MM.1S (cell line): ENCODE measurements at regions not wholly inside any gene's neighbourhood (a gene's known extent, or its start where the extent isn't known, plus 50 kb on each side); places are given as distances from the start of the nearest gene placed in this dataset.

Experiments used
- DNase-seq: peaks from one replicate; pipeline ENCODE4 v3.0.0-alpha.2; 2015
- H2AFZ ChIP-seq: fragments of 300-600 bp; sonication (generic); 2 replicates; pipeline ENCODE4 v1.6.0; 2016; ENCODE audit warnings: antibody characterized with exemption, low read length
- H3F3A ChIP-seq: fragments of 300-600 bp; sonication (generic); 2 replicates; pipeline ENCODE4 v1.6.1; 2016; ENCODE audit warnings: mild to moderate bottlenecking, antibody characterized with exemption, low read length, moderate library complexity, mixed read lengths; ENCODE audit not compliant: insufficient read depth
- H3K27ac ChIP-seq: fragments of 300-600 bp; sonication (generic); 2 replicates; pipeline ENCODE4 v1.5.1; 2016; ENCODE audit warnings: mild to moderate bottlenecking, low read length
- H3K27me3 ChIP-seq: fragments of 300-600 bp; sonication (generic); replicated peaks from 2 replicates; pipeline ENCODE4 v1.6.0; 2016; ENCODE audit warnings: low read length; ENCODE audit not compliant: insufficient read depth
- H3K36me3 ChIP-seq: fragments of 300-600 bp; sonication (generic); replicated peaks from 2 replicates; pipeline ENCODE4 v1.6.1; 2016; ENCODE audit warnings: mild to moderate bottlenecking, low read length, mixed read lengths; ENCODE audit not compliant: insufficient read depth
- H3K4me1 ChIP-seq: fragments of 300-600 bp; sonication (generic); 2 replicates; pipeline ENCODE4 v1.6.1; 2016; ENCODE audit warnings: low read length, mixed read lengths
- H3K4me2 ChIP-seq: fragments of 300-600 bp; sonication (generic); 2 replicates; pipeline ENCODE4 v1.6.0; 2016; ENCODE audit warnings: low read depth, low read length
- H3K4me3 ChIP-seq: fragments of 300-600 bp; sonication (generic); 2 replicates; pipeline ENCODE4 v1.5.1; 2016; ENCODE audit warnings: low read length, mixed read lengths
- H3K79me2 ChIP-seq: fragments of 300-600 bp; sonication (generic); 2 replicates; pipeline ENCODE4 v1.6.1; 2016; ENCODE audit warnings: mixed run types, low read length, mixed read lengths
- H3K9ac ChIP-seq: fragments of 300-600 bp; sonication (generic); 2 replicates; pipeline ENCODE4 v1.6.1; 2016; ENCODE audit warnings: low read length, mixed read lengths
- H3K9me2 ChIP-seq: fragments of 300-600 bp; sonication (generic); replicated peaks from 2 replicates; pipeline ENCODE4 v1.6.1; 2016; ENCODE audit warnings: mild to moderate bottlenecking, low read length, mixed read lengths; ENCODE audit not compliant: insufficient read depth
- H3K9me3 ChIP-seq: fragments of 300-600 bp; sonication (generic); replicated peaks from 2 replicates; pipeline ENCODE4 v1.6.1; 2016; ENCODE audit warnings: mild to moderate bottlenecking, low read length, mixed read lengths; ENCODE audit not compliant: insufficient read depth
- H4K20me1 ChIP-seq: fragments of 300-600 bp; sonication (generic); 2 replicates; pipeline ENCODE4 v1.6.1; 2016; ENCODE audit warnings: mild to moderate bottlenecking, low read length, moderate library complexity, mixed read lengths; ENCODE audit not compliant: insufficient read depth
- EZH2 ChIP-seq: fragments of 300-600 bp; sonication (generic); optimal IDR thresholded peaks from 2 replicates; pipeline ENCODE3; 2017; ENCODE audit warnings: low read depth, mild to moderate bottlenecking, antibody characterized with exemption, low read length, mixed read lengths
- EZH2phosphoT487 ChIP-seq: fragments of 300-600 bp; sonication (generic); IDR thresholded peaks from 2 replicates; pipeline ENCODE4 v1.6.1; 2018; ENCODE audit warnings: antibody characterized with exemption, low read length
- TF ChIP-seq, protein P1 (sequence below): fragments of 300-600 bp; sonication (generic); IDR thresholded peaks from 2 replicates; pipeline ENCODE4 v1.5.1; 2016; ENCODE audit warnings: antibody characterized with exemption, low read length, mixed read lengths

DNA sequence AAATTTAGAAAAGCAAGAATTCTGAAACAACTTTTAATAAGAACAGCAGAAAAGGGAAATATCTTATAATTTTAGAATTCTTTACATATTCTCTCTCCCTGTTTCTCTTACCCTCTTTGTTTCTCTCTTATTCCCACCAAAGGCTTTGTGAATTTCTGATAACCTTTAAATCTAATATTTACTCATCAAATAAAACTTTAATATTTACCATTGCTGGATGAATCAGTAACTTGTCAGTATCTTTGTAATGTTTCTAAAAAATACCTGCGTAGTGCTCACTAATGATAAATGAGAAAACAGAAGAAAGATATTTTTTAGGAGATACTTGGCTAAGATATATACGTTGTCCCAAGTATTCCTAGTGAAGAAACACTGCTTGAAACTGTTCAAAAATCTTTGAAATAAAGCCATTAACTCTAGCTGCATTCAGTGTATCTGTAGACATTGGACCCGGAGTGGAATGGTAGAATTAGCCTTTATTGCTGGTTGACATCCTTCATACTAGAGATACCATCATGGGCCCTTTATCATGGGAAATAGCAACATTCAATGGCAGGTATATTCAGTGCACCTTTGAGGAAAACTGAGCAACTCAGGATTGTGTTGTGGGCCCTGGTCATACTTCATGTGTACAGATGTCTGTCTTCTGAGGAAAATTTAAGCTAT is 2160.4 kb downstream of the MAT2B start:
- Histone ChIP-seq H3K27me3 (no peaks in the 10 kb centered on the region), H3K27ac (no peak overlapping the region), H3K36me3 (no peaks in the 10 kb centered on the region), H2AFZ (no peak overlapping the region), H3K9me2 (no peaks in the 10 kb centered on the region), H3K4me2 (no peak overlapping the region), H3K4me1 (no peaks in the 10 kb centered on the region), H3K9ac (no peak overlapping the region), H3K9me3 (no peaks in the 10 kb centered on the region), H3F3A (no peaks in the 10 kb centered on the region), H3K79me2 (no peaks in the 10 kb centered on the region), H4K20me1 (no peaks in the 10 kb centered on the region), H3K4me3 (no peak overlapping the region)
- no peak for DNase-seq
- TF ChIP-seq EZH2 (no peak), EZH2phosphoT487 (no peak)
- TF ChIP-seq, protein P1, sequence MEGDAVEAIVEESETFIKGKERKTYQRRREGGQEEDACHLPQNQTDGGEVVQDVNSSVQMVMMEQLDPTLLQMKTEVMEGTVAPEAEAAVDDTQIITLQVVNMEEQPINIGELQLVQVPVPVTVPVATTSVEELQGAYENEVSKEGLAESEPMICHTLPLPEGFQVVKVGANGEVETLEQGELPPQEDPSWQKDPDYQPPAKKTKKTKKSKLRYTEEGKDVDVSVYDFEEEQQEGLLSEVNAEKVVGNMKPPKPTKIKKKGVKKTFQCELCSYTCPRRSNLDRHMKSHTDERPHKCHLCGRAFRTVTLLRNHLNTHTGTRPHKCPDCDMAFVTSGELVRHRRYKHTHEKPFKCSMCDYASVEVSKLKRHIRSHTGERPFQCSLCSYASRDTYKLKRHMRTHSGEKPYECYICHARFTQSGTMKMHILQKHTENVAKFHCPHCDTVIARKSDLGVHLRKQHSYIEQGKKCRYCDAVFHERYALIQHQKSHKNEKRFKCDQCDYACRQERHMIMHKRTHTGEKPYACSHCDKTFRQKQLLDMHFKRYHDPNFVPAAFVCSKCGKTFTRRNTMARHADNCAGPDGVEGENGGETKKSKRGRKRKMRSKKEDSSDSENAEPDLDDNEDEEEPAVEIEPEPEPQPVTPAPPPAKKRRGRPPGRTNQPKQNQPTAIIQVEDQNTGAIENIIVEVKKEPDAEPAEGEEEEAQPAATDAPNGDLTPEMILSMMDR = no peak

DNA sequence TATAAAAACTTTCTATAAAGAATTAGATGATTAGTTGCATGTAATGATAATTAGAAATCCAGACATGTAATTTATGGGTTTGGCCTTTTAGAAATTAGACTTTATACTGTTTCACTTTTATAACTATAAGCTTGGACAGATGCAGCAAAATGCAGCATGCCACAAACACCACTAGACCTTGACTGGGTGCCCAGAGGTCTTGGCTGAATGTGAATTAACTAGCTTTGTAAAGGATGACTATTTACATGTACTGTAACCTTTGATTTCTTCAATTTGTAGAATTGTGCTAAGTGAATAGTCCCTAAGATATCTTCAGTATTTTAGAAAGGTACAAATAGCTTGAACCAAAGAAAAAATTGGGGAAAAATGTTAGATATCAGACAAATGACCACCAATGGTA is 2168.1 kb downstream of the MAT2B start:
- no peaks in the 10 kb centered on the region for H3K27me3 ChIP-seq
- H3K79me2 ChIP-seq = no peaks in the 10 kb centered on the region
- H3F3A ChIP-seq = no peaks in the 10 kb centered on the region
- no peak for DNase-seq
- H3K4me1 ChIP-seq = no peaks in the 10 kb centered on the region
- H3K27ac ChIP-seq = no peak overlapping the region
- H2AFZ ChIP-seq = no peak overlapping the region
- no peak overlapping the region for H3K9ac ChIP-seq
- H3K36me3 ChIP-seq = no peaks in the 10 kb centered on the region
- no peaks in the 10 kb centered on the region for H3K9me2 ChIP-seq
- no peaks in the 10 kb centered on the region for H4K20me1 ChIP-seq
- no peak overlapping the region for H3K4me2 ChIP-seq
- H3K4me3 ChIP-seq = no peak overlapping the region
- H3K9me3 ChIP-seq = no peaks in the 10 kb centered on the region
- TF ChIP-seq EZH2 (no peak), EZH2phosphoT487 (no peak)
- TF ChIP-seq, protein P1 = no peak

DNA sequence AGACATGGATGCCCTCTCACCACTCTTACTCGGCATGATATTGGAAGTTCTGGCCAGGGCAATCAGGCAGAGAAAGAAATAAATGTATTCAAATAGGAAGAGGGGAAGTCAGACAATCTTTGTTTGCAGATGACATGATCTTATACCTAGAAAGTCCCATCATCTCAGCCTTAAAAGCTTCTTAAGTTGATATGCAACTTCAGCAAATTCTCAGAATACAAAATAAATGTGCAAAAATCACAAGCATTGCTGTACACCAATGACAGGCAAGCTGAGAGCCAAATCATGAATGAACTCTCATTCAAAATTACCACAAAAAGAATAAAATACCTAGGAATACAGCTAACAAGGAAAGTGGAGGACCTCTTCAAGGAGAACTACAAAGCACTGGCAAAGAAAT is 2190.4 kb downstream of the MAT2B start:
- no peak overlapping the region for H3K27ac ChIP-seq
- no peaks in the 10 kb centered on the region for H4K20me1 ChIP-seq
- no peaks in the 10 kb centered on the region for H3K36me3 ChIP-seq
- no peak overlapping the region for H3K9ac ChIP-seq
- DNase-seq = no peak
- H3K9me2 ChIP-seq = no peaks in the 10 kb centered on the region
- no peaks in the 10 kb centered on the region for H3K9me3 ChIP-seq
- no peak overlapping the region for H3K4me2 ChIP-seq
- no peaks in the 10 kb centered on the region for H3K79me2 ChIP-seq
- no peak overlapping the region for H3K4me3 ChIP-seq
- H2AFZ ChIP-seq = no peak overlapping the region
- no peaks in the 10 kb centered on the region for H3K4me1 ChIP-seq
- H3K27me3 ChIP-seq = no peaks in the 10 kb centered on the region
- no peak for TF ChIP-seq EZH2
- no peak for TF ChIP-seq EZH2phosphoT487
- TF ChIP-seq, protein P1 = no peak
- H3F3A ChIP-seq = no peaks in the 10 kb centered on the region
